SK-N-SH (cell line): ENCODE measurements at regions not wholly inside any gene's neighbourhood (a gene's known extent, or its start where the extent isn't known, plus 50 kb on each side); places are given as distances from the start of the nearest gene placed in this dataset.

Experiments
- EP300 ChIP-seq, 2 experiments: IDR thresholded peaks; 2 replicates each; pipeline versions ENCODE4 v1.4.0 to v1.6.1; 2012; ENCODE audit warnings: borderline replicate concordance in 1 of 2, low read depth in 1 of 2, low read length in 1 of 2
- NFIC ChIP-seq: IDR thresholded peaks from 2 replicates; pipeline ENCODE4 v1.4.0; 2012; ENCODE audit warnings: borderline replicate concordance
- POLR2AphosphoS5 ChIP-seq: IDR thresholded peaks from 2 replicates; pipeline ENCODE4 v1.6.1; 2012; ENCODE audit warnings: low read depth, low read length
- TF ChIP-seq, protein P1 (sequence below): fragments of 200-600 bp; sonication (generic); IDR thresholded peaks from 2 replicates; pipeline ENCODE4 v1.6.1; 2017; ENCODE audit warnings: antibody characterized with exemption, mild to moderate bottlenecking, moderate library complexity

GRCh38 chr4:162582180-162582579 lies 418.4 kb upstream of the FSTL5 start:
- TF ChIP-seq, protein P1, sequence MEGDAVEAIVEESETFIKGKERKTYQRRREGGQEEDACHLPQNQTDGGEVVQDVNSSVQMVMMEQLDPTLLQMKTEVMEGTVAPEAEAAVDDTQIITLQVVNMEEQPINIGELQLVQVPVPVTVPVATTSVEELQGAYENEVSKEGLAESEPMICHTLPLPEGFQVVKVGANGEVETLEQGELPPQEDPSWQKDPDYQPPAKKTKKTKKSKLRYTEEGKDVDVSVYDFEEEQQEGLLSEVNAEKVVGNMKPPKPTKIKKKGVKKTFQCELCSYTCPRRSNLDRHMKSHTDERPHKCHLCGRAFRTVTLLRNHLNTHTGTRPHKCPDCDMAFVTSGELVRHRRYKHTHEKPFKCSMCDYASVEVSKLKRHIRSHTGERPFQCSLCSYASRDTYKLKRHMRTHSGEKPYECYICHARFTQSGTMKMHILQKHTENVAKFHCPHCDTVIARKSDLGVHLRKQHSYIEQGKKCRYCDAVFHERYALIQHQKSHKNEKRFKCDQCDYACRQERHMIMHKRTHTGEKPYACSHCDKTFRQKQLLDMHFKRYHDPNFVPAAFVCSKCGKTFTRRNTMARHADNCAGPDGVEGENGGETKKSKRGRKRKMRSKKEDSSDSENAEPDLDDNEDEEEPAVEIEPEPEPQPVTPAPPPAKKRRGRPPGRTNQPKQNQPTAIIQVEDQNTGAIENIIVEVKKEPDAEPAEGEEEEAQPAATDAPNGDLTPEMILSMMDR = no peak
- TF ChIP-seq NFIC = no peak
- TF ChIP-seq POLR2AphosphoS5 = no peak
- no peak for TF ChIP-seq EP300 (IDR thresholded peaks at IDR 0.05; ENCODE audit: borderline replicate concordance in 1 of 2, low read depth in 1 of 2, low read length in 1 of 2)
